ENCODE measurements at regions not wholly inside any gene's neighbourhood (a gene's known extent, or its start where the extent isn't known, plus 50 kb on each side); places are given as distances from the start of the nearest gene placed in this dataset.

DNA sequence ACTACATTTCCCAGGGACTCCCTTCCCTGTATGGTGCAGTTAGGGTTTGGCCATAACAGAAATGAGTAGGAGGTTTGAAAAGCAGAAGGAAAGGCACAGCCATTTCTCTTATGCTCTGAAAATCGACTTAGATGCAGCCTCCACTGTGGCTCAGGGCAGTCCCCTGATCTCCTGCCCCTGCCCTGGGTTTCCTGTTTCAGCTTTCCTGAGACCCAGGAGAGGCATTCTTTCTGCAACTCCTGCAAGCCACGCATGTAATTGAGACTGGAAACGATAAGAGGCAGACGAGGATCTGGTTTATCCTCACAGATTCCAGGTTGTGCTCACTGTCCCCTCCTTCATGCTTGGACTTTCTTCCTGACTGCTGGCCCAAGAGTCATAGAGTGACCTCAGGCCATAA lies 461.2 kb upstream of the VSTM2A start:
- no peak overlapping the region for H3K4me2 ChIP-seq (ENCODE audit: low read depth, low read length, poor library complexity, severe bottlenecking)
- no peaks in the 10 kb centered on the region for H3K4me1 ChIP-seq (ENCODE audit: insufficient read depth, low read length, poor library complexity, severe bottlenecking)
- no peak for TF ChIP-seq EZH2phosphoT487 (IDR thresholded peaks at IDR 0.05; ENCODE audit: borderline replicate concordance)
- TF ChIP-seq, protein P1, sequence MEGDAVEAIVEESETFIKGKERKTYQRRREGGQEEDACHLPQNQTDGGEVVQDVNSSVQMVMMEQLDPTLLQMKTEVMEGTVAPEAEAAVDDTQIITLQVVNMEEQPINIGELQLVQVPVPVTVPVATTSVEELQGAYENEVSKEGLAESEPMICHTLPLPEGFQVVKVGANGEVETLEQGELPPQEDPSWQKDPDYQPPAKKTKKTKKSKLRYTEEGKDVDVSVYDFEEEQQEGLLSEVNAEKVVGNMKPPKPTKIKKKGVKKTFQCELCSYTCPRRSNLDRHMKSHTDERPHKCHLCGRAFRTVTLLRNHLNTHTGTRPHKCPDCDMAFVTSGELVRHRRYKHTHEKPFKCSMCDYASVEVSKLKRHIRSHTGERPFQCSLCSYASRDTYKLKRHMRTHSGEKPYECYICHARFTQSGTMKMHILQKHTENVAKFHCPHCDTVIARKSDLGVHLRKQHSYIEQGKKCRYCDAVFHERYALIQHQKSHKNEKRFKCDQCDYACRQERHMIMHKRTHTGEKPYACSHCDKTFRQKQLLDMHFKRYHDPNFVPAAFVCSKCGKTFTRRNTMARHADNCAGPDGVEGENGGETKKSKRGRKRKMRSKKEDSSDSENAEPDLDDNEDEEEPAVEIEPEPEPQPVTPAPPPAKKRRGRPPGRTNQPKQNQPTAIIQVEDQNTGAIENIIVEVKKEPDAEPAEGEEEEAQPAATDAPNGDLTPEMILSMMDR (conservative IDR thresholded peaks at IDR 0.05; ENCODE audit: low read length) = no peak
- no peak overlapping the region for H3K4me3 ChIP-seq (ENCODE audit: low read length, poor library complexity, severe bottlenecking)
- H4K20me1 ChIP-seq (ENCODE audit: insufficient read depth, low read length, poor library complexity, severe bottlenecking) = no peaks in the 10 kb centered on the region
- no peaks in the 10 kb centered on the region for H3K9me3 ChIP-seq (ENCODE audit: insufficient read depth, low read depth, low read length)
- no peak overlapping the region for H2AFZ ChIP-seq (ENCODE audit: low read length)
- H3K79me2 ChIP-seq (ENCODE audit: insufficient read depth, low read length) = no peaks in the 10 kb centered on the region
- no peaks in the 10 kb centered on the region for H3F3A ChIP-seq (ENCODE audit: low read depth)
- H3K27me3 ChIP-seq (ENCODE audit: insufficient read depth, low read length, poor library complexity, severe bottlenecking) = no peaks in the 10 kb centered on the region
- no peaks in the 10 kb centered on the region for H3K36me3 ChIP-seq (ENCODE audit: insufficient read depth, low read length)
- no peak overlapping the region for H3K9ac ChIP-seq (ENCODE audit: low read depth, low read length, poor library complexity, severe bottlenecking)
- H3K9me2 ChIP-seq (replicated peaks; ENCODE audit: low read depth, low read length) = no peaks in the 10 kb centered on the region

DNA sequence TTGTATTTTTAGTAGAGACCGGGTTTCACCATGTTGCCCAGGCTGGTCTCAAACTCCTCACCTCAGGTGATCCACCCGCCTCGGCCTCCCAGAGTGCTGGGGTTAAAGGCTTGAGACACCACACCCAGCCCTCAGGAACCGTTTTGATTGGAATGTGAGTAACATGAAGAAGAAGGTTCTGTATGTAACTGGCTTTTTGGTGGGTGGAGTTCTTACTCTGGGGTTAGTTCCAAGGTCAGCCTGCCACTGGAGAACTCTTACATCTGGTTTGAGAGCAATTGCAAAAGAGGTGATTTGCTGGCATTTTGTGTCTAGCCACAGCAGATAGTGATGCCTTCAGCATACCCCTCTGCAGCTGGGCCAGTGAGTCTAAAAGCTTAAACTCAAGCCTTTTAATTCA lies 457.8 kb upstream of the VSTM2A start:
- Histone ChIP-seq H3K9ac (ENCODE audit: low read depth, low read length, poor library complexity, severe bottlenecking) (no peak overlapping the region), H3K9me3 (ENCODE audit: insufficient read depth, low read depth, low read length) (no peaks in the 10 kb centered on the region), H2AFZ (ENCODE audit: low read length) (no peak overlapping the region), H3K36me3 (ENCODE audit: insufficient read depth, low read length) (no peaks in the 10 kb centered on the region), H3F3A (ENCODE audit: low read depth) (no peaks in the 10 kb centered on the region), H3K4me3 (ENCODE audit: low read length, poor library complexity, severe bottlenecking) (no peak overlapping the region), H3K4me1 (ENCODE audit: insufficient read depth, low read length, poor library complexity, severe bottlenecking) (no peaks in the 10 kb centered on the region), H4K20me1 (ENCODE audit: insufficient read depth, low read length, poor library complexity, severe bottlenecking) (no peaks in the 10 kb centered on the region), H3K4me2 (ENCODE audit: low read depth, low read length, poor library complexity, severe bottlenecking) (no peak overlapping the region), H3K79me2 (ENCODE audit: insufficient read depth, low read length) (no peaks in the 10 kb centered on the region), H3K27me3 (ENCODE audit: insufficient read depth, low read length, poor library complexity, severe bottlenecking) (no peaks in the 10 kb centered on the region), H3K9me2 (replicated peaks; ENCODE audit: low read depth, low read length) (no peaks in the 10 kb centered on the region)
- TF ChIP-seq EZH2phosphoT487 (IDR thresholded peaks at IDR 0.05; ENCODE audit: borderline replicate concordance) = no peak
- TF ChIP-seq, protein P1 (conservative IDR thresholded peaks at IDR 0.05; ENCODE audit: low read length) = no peak

DNA sequence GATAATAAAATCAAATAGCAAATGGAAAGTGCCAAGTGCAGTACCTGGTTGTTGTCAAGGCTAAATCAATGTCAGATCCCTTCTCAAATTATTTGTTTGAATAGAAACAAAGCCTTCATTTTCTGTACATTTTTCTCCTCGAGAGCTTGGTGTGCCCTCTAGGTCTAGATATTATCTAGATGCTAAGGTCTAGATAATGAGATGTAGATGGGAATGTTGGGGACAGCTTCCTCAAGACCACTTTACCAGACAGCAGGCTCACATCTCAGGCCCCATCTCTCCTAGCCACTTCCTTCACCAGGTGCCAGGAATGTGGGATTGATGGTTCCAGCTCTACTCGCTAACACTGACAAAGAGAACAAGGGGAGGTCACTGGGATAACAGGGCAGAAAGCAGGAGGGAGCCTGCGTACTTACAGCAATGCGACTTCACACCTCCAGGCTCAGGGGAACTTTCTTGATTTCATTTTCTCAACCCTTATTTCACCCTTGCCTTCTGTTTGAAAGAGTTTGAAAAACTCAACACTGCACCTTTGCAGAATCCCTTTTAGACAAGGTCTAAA lies 451.4 kb upstream of the VSTM2A start:
- no peaks in the 10 kb centered on the region for H3K36me3 ChIP-seq (ENCODE audit: insufficient read depth, low read length)
- H3K4me2 ChIP-seq (ENCODE audit: low read depth, low read length, poor library complexity, severe bottlenecking) = no peak overlapping the region
- H2AFZ ChIP-seq (ENCODE audit: low read length) = no peak overlapping the region
- H3K4me1 ChIP-seq (ENCODE audit: insufficient read depth, low read length, poor library complexity, severe bottlenecking) = no peaks in the 10 kb centered on the region
- no peaks in the 10 kb centered on the region for H3K9me2 ChIP-seq (replicated peaks; ENCODE audit: low read depth, low read length)
- TF ChIP-seq, protein P1 (conservative IDR thresholded peaks at IDR 0.05; ENCODE audit: low read length) = no peak
- TF ChIP-seq EZH2phosphoT487 (IDR thresholded peaks at IDR 0.05; ENCODE audit: borderline replicate concordance) = no peak
- no peaks in the 10 kb centered on the region for H3K79me2 ChIP-seq (ENCODE audit: insufficient read depth, low read length)
- no peaks in the 10 kb centered on the region for H3K9me3 ChIP-seq (ENCODE audit: insufficient read depth, low read depth, low read length)
- H3K4me3 ChIP-seq (ENCODE audit: low read length, poor library complexity, severe bottlenecking) = no peak overlapping the region
- no peaks in the 10 kb centered on the region for H3F3A ChIP-seq (ENCODE audit: low read depth)
- H3K27me3 ChIP-seq (ENCODE audit: insufficient read depth, low read length, poor library complexity, severe bottlenecking) = no peaks in the 10 kb centered on the region
- no peaks in the 10 kb centered on the region for H4K20me1 ChIP-seq (ENCODE audit: insufficient read depth, low read length, poor library complexity, severe bottlenecking)
- H3K9ac ChIP-seq (ENCODE audit: low read depth, low read length, poor library complexity, severe bottlenecking) = no peak overlapping the region

All from Loucy (cell line).